ENCODE measurements at regions not wholly inside any gene's neighbourhood (a gene's known extent, or its start where the extent isn't known, plus 50 kb on each side); places are given as distances from the start of the nearest gene placed in this dataset.

GRCh38 chr1:157364612-157365011, 187.7 kb downstream of the FCRL5 start:
- DNase-seq (ENCODE audit: low read depth, low spot score) (no peak), ATAC-seq (no peak)
- no TSS peak for BruUV-seq (replicated peaks)
- TF ChIP-seq POLR2A (IDR thresholded peaks at IDR 0.05; ENCODE audit: borderline replicate concordance, extremely low read depth, insufficient read depth, insufficient read length) (no peak), POLR2AphosphoS5 (IDR thresholded peaks at IDR 0.05; ENCODE audit: low read depth, low read length) (no peak), CEBPB (IDR thresholded peaks at IDR 0.05; ENCODE audit: low read depth) (no peak), ELF1 (IDR thresholded peaks at IDR 0.05; ENCODE audit: borderline replicate concordance, low read depth) (no peak)
- Histone ChIP-seq H3K27ac (ENCODE audit: low read depth, low read length) (no peak overlapping the region), H3K9ac (ENCODE audit: low read length) (no peak overlapping the region), H3K9me2 (ENCODE audit: insufficient read depth) (no peaks in the 10 kb centered on the region), H3K9me3 (ENCODE audit: control insufficient read depth in 1 of 2, insufficient read depth in 1 of 2, low read depth in 1 of 2, low read length in 2 of 2) (no peaks in the 10 kb centered on the region), H3K79me2 (ENCODE audit: insufficient read depth, low read length) (no peaks in the 10 kb centered on the region), H3K4me3 (replicated peaks in 1 of 2; ENCODE audit: low read depth in 1 of 2, low read length in 2 of 2) (no peak overlapping the region), H4K20me1 (ENCODE audit: insufficient read depth) (no peaks in the 10 kb centered on the region), H3K4me2 (ENCODE audit: low read length) (no peak overlapping the region), H3K27me3 (ENCODE audit: insufficient read depth, low read length) (peaks cover 4% of the 10 kb centered on the region; the same call in 1 of the 2 replicates), H2AFZ (ENCODE audit: low read depth, low read length, poor library complexity, severe bottlenecking) (no peak overlapping the region), H3K36me3 (ENCODE audit: control insufficient read depth in 1 of 2, insufficient read depth in 2 of 2, low read length in 2 of 2) (no peaks in the 10 kb centered on the region), H3K4me1 (ENCODE audit: control insufficient read depth in 1 of 2, insufficient read depth in 2 of 2, low read length in 2 of 2) (no peaks in the 10 kb centered on the region)
- intact Hi-C loops (cut with micrococcal nuclease) = no loop called here
- ChIA-PET RAD21 (ENCODE audit: low non-redundant PET in 1 of 2, low total read pairs in 2 of 2, uncharacterized antibody in 2 of 2, unreplicated experiment in 2 of 2) (no interaction called here), POLR2A (no interaction called here), CTCF (interaction anchor here (1.2 to 1.3 kb wide), 2 partner anchors 171 to 327 kb away, joined by 4 read pairs; no protein-coding TSS in a partner anchor)

GRCh38 chr1:157363660-157364140, 188.6 kb downstream of the FCRL5 start:
- POLR2A ChIA-PET = no interaction called here
- Histone ChIP-seq H3K79me2 (ENCODE audit: insufficient read depth, low read length) (no peaks in the 10 kb centered on the region), H3K4me1 (ENCODE audit: control insufficient read depth in 1 of 2, insufficient read depth in 2 of 2, low read length in 2 of 2) (no peaks in the 10 kb centered on the region), H3K9me2 (ENCODE audit: insufficient read depth) (no peaks in the 10 kb centered on the region), H3K4me2 (ENCODE audit: low read length) (no peak overlapping the region), H4K20me1 (ENCODE audit: insufficient read depth) (no peaks in the 10 kb centered on the region), H3K36me3 (ENCODE audit: control insufficient read depth in 1 of 2, insufficient read depth in 2 of 2, low read length in 2 of 2) (no peaks in the 10 kb centered on the region), H3K4me3 (replicated peaks in 1 of 2; ENCODE audit: low read depth in 1 of 2, low read length in 2 of 2) (no peak overlapping the region), H3K9me3 (ENCODE audit: control insufficient read depth in 1 of 2, insufficient read depth in 1 of 2, low read depth in 1 of 2, low read length in 2 of 2) (no peaks in the 10 kb centered on the region), H2AFZ (ENCODE audit: low read depth, low read length, poor library complexity, severe bottlenecking) (no peak overlapping the region), H3K27me3 (ENCODE audit: insufficient read depth, low read length) (peaks cover 4% of the 10 kb centered on the region; the same call in 1 of the 2 replicates), H3K9ac (ENCODE audit: low read length) (no peak overlapping the region), H3K27ac (ENCODE audit: low read depth, low read length) (no peak overlapping the region)
- RAD21 ChIA-PET (ENCODE audit: low non-redundant PET in 1 of 2, low total read pairs in 2 of 2, uncharacterized antibody in 2 of 2, unreplicated experiment in 2 of 2) = no interaction called here
- BruUV-seq (replicated peaks) = no TSS peak
- CTCF ChIA-PET = interaction anchor here (0.7 to 1.3 kb wide), 6 partner anchors 11 to 328 kb away, joined by 4 to 5 read pairs (median 4); no protein-coding TSS in a partner anchor
- TF ChIP-seq CTCF (IDR thresholded peaks at IDR 0.05 in 2 of 3, conservative IDR thresholded peaks at IDR 0.05 in 1 of 3; ENCODE audit: borderline replicate concordance in 1 of 3, insufficient read depth in 1 of 3, low read depth in 2 of 3, low read length in 2 of 3) = peak; percentile 47 to 89 (median 75); a peak in 5 of 6 replicates
- no peak for TF ChIP-seq ZBTB33 (IDR thresholded peaks at IDR 0.05; ENCODE audit: extremely low read depth, insufficient replicate concordance, low read length)
- TF ChIP-seq CBX3 (IDR thresholded peaks at IDR 0.05; ENCODE audit: low read depth) = no peak
- TF ChIP-seq JUND (IDR thresholded peaks at IDR 0.05) = no peak
- no peak for TF ChIP-seq ATF3 (IDR thresholded peaks at IDR 0.05)
- TF ChIP-seq RAD21 (IDR thresholded peaks at IDR 0.05; ENCODE audit: low read depth) = peak; percentile 59
- DNase-seq (ENCODE audit: low read depth, low spot score) (peak; percentile 42), ATAC-seq (peak; percentile 99)
- intact Hi-C loops (cut with micrococcal nuclease) = no loop called here
